DOHH2 (cell line): ENCODE measurements at regions not wholly inside any gene's neighbourhood (a gene's known extent, or its start where the extent isn't known, plus 50 kb on each side); places are given as distances from the start of the nearest gene placed in this dataset.

Source experiments
- H3F3A ChIP-seq: fragments of 200-600 bp; sonication (generic), shearing (Covaris generic); 2 replicates; pipeline ENCODE4 v1.6.0; 2016; ENCODE audit warnings: antibody characterized with exemption, mild to moderate bottlenecking; ENCODE audit not compliant: control insufficient read depth, insufficient read depth
- H3K27ac ChIP-seq: fragments of 200-600 bp; sonication (generic); 2 replicates; pipeline ENCODE4 v1.5.1; 2014; ENCODE audit warnings: low read depth, mild to moderate bottlenecking, low read length, moderate library complexity
- H3K27me3 ChIP-seq: fragments of 200-600 bp; sonication (generic); 2 replicates; pipeline ENCODE4 v1.6.1; 2014; ENCODE audit warnings: mild to moderate bottlenecking, low read length, mixed read lengths; ENCODE audit not compliant: control insufficient read depth
- H3K36me3 ChIP-seq: fragments of 200-600 bp; sonication (generic); 2 replicates; pipeline ENCODE4 v1.6.1; 2014; ENCODE audit warnings: mild to moderate bottlenecking, low read length, moderate library complexity, mixed read lengths; ENCODE audit not compliant: control insufficient read depth
- H3K4me1 ChIP-seq: fragments of 200-600 bp; sonication (generic); 2 replicates; pipeline ENCODE4 v1.6.1; 2014; ENCODE audit warnings: mild to moderate bottlenecking, low read length, mixed read lengths; ENCODE audit not compliant: control insufficient read depth
- H3K4me2 ChIP-seq: fragments of 200-600 bp; sonication (generic); 2 replicates; pipeline ENCODE4 v1.6.0; 2014; ENCODE audit warnings: mild to moderate bottlenecking, low read length, moderate library complexity
- H3K4me3 ChIP-seq: fragments of 200-600 bp; sonication (generic); 2 replicates; pipeline ENCODE4 v1.5.1; 2014; ENCODE audit warnings: mild to moderate bottlenecking, low read length, mixed read lengths
- H3K79me2 ChIP-seq: fragments of 200-600 bp; sonication (generic); 2 replicates; pipeline ENCODE4 v1.6.1; 2014; ENCODE audit warnings: mild to moderate bottlenecking, low read length, mixed read lengths; ENCODE audit not compliant: control insufficient read depth
- H3K9me2 ChIP-seq: fragments of 200-600 bp; sonication (generic); replicated peaks from 2 replicates; pipeline ENCODE4 v1.6.1; 2014; ENCODE audit warnings: mild to moderate bottlenecking, low read length, mixed read lengths; ENCODE audit not compliant: control insufficient read depth
- H3K9me3 ChIP-seq: fragments of 200-600 bp; sonication (generic); 2 replicates; pipeline ENCODE4 v1.6.1; 2014; ENCODE audit warnings: antibody characterized with exemption, low read length, mixed read lengths; ENCODE audit not compliant: control insufficient read depth, insufficient read depth
- H4K20me1 ChIP-seq: fragments of 200-600 bp; sonication (generic); 2 replicates; pipeline ENCODE4 v1.6.0; 2014; ENCODE audit warnings: low read depth, mild to moderate bottlenecking, antibody characterized with exemption, low read length, moderate library complexity; ENCODE audit not compliant: control insufficient read depth, insufficient read depth
- EZH2phosphoT487 ChIP-seq: fragments of 200-600 bp; sonication (generic); IDR thresholded peaks from 2 replicates; pipeline ENCODE4 v1.6.1; 2017; ENCODE audit warnings: borderline replicate concordance, mild to moderate bottlenecking, antibody characterized with exemption, low read length, moderate library complexity, mixed read lengths
- TF ChIP-seq, protein P1 (sequence below): fragments of 200-600 bp; sonication (generic); IDR thresholded peaks from one replicate; pipeline ENCODE4 v1.5.1; 2014; ENCODE audit warnings: antibody characterized with exemption, mild to moderate bottlenecking, low read depth, low read length; ENCODE audit not compliant: poor library complexity, severe bottlenecking

DNA sequence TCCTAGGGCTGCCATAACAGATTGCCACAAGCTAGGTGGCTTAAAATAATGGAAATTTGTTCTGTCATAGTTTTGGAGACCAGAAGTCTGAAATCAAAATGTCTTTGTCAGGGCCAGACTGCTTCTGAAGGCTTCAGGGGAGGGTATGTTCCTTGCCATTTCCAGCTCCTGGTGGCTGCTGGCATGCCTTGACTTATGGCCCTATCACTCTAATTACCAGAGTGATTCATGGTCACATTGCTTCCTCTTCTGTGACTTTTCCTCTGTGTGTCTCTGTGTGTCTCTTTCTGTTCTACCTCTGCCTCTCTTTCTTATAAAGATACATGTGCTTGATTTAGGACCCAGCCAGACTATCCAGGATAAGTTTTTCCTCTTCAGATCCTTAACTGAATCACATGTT lies 635.2 kb upstream of the IMPG1 start:
- no peaks in the 10 kb centered on the region for H3K27me3 ChIP-seq
- H3K9me3 ChIP-seq: no peaks in the 10 kb centered on the region
- no peak for TF ChIP-seq EZH2phosphoT487
- TF ChIP-seq, protein P1, sequence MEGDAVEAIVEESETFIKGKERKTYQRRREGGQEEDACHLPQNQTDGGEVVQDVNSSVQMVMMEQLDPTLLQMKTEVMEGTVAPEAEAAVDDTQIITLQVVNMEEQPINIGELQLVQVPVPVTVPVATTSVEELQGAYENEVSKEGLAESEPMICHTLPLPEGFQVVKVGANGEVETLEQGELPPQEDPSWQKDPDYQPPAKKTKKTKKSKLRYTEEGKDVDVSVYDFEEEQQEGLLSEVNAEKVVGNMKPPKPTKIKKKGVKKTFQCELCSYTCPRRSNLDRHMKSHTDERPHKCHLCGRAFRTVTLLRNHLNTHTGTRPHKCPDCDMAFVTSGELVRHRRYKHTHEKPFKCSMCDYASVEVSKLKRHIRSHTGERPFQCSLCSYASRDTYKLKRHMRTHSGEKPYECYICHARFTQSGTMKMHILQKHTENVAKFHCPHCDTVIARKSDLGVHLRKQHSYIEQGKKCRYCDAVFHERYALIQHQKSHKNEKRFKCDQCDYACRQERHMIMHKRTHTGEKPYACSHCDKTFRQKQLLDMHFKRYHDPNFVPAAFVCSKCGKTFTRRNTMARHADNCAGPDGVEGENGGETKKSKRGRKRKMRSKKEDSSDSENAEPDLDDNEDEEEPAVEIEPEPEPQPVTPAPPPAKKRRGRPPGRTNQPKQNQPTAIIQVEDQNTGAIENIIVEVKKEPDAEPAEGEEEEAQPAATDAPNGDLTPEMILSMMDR: no peak
- H3K79me2 ChIP-seq: no peaks in the 10 kb centered on the region
- H3F3A ChIP-seq: no peaks in the 10 kb centered on the region
- H3K9me2 ChIP-seq: no peaks in the 10 kb centered on the region
- H3K27ac ChIP-seq: no peak overlapping the region
- H3K36me3 ChIP-seq: no peaks in the 10 kb centered on the region
- no peaks in the 10 kb centered on the region for H4K20me1 ChIP-seq
- no peaks in the 10 kb centered on the region for H3K4me1 ChIP-seq
- no peak overlapping the region for H3K4me2 ChIP-seq
- H3K4me3 ChIP-seq: no peak overlapping the region

DNA sequence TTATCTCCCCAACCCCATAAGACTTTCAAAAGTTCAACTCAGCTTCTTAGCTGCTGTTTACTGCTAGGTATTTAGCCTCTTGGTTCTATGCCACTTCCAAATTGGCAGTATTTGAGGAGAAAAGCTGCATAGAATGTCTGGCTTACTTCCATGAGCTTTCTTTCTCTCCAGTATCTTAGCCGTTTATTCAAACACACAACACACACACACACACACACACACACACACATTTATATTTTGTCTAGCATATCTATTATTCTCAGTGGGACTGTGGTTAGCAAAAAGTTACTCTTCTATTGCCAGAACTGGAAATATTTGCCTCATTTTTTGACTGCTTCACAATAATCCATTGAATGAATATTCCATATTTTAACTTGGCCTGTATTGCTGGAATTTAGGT lies 634.2 kb upstream of the IMPG1 start:
- Histone ChIP-seq H3K9me3 (no peaks in the 10 kb centered on the region), H3K27me3 (no peaks in the 10 kb centered on the region), H3K27ac (no peak overlapping the region), H4K20me1 (no peaks in the 10 kb centered on the region), H3F3A (no peaks in the 10 kb centered on the region), H3K4me3 (no peak overlapping the region), H3K4me2 (no peak overlapping the region), H3K79me2 (no peaks in the 10 kb centered on the region), H3K36me3 (no peaks in the 10 kb centered on the region), H3K9me2 (no peaks in the 10 kb centered on the region), H3K4me1 (no peaks in the 10 kb centered on the region)
- TF ChIP-seq EZH2phosphoT487: no peak
- TF ChIP-seq, protein P1: no peak

DNA sequence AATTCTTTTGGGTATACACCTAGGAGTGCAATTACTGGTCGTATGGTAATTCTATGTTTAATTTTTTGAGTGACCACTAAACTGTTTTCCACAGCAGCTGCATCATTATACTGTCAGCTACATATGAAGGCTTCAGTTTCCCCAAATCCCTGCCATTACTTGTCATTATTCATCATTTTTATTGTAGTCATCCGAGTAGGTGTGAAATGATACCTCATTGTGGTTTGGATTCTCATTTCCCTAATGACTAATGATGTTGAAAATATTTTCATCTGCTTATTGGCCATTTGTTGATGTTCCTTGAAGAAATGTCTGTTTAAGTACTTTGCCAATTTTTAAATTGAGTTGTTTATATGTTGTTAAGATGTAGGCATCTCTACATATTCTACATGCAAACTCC lies 633.6 kb upstream of the IMPG1 start:
- H3K36me3 ChIP-seq: no peaks in the 10 kb centered on the region
- H3K9me3 ChIP-seq: no peaks in the 10 kb centered on the region
- H3K27me3 ChIP-seq: no peaks in the 10 kb centered on the region
- no peaks in the 10 kb centered on the region for H3K4me1 ChIP-seq
- H3K4me3 ChIP-seq: no peak overlapping the region
- H3K4me2 ChIP-seq: no peak overlapping the region
- H4K20me1 ChIP-seq: no peaks in the 10 kb centered on the region
- TF ChIP-seq, protein P1: no peak
- no peak for TF ChIP-seq EZH2phosphoT487
- H3F3A ChIP-seq: no peaks in the 10 kb centered on the region
- H3K79me2 ChIP-seq: no peaks in the 10 kb centered on the region
- H3K9me2 ChIP-seq: no peaks in the 10 kb centered on the region
- H3K27ac ChIP-seq: no peak overlapping the region

DNA sequence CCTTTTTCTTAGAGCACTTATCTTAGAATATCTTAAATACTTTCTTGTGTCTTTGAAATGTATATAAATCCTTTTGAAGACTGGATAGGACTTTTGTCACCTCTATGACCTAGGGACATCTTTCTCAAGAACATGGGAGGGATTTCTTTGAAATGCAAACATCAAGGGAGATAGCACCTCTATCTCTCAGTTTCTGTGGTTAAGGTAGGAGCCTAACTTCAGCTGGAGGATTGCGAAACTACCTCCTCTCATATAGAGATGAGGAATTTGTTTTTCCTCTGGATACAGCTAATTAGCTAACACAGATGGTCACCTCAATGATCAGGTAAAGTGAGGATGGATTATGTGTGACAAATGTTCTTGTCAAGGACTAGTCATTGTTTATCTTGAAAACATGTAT lies 631.3 kb upstream of the IMPG1 start:
- H3K4me1 ChIP-seq: no peaks in the 10 kb centered on the region
- no peaks in the 10 kb centered on the region for H3K36me3 ChIP-seq
- TF ChIP-seq, protein P1: no peak
- no peak for TF ChIP-seq EZH2phosphoT487

More for the DNA sequence above, 631.3 kb upstream of the IMPG1 start:
- no peaks in the 10 kb centered on the region for H3K79me2 ChIP-seq
- H4K20me1 ChIP-seq: no peaks in the 10 kb centered on the region
- no peaks in the 10 kb centered on the region for H3K9me2 ChIP-seq
- H3K27ac ChIP-seq: no peak overlapping the region
- no peak overlapping the region for H3K4me3 ChIP-seq
- H3K27me3 ChIP-seq: no peaks in the 10 kb centered on the region
- no peaks in the 10 kb centered on the region for H3K9me3 ChIP-seq
- no peak overlapping the region for H3K4me2 ChIP-seq
- H3F3A ChIP-seq: no peaks in the 10 kb centered on the region
